Large intestine (tissue), 3 donors: ENCODE measurements at regions not wholly inside any gene's neighbourhood (a gene's known extent, or its start where the extent isn't known, plus 50 kb on each side); places are given as distances from the start of the nearest gene placed in this dataset.

Source experiments
- DNase-seq, 2 donors: peaks; one replicate each; pipeline versions ENCODE4 v3.0.0 to v3.0.0-alpha.2; 2013
- H3K27ac ChIP-seq: one replicate; pipeline ENCODE4 v1.5.1; 2013; ENCODE audit warnings: low read length
- H3K27me3 ChIP-seq: 2 replicates; pipeline ENCODE4 v1.6.1; 2013; ENCODE audit warnings: low read length; ENCODE audit not compliant: control insufficient read depth, insufficient read depth
- H3K36me3 ChIP-seq: 2 replicates; pipeline ENCODE4 v1.6.1; 2013; ENCODE audit warnings: low read length; ENCODE audit not compliant: control insufficient read depth, insufficient read depth
- H3K4me1 ChIP-seq: one replicate; pipeline ENCODE4 v1.6.1; 2013; ENCODE audit warnings: low read length; ENCODE audit not compliant: control insufficient read depth, insufficient read depth
- H3K4me3 ChIP-seq: one replicate; pipeline ENCODE4 v1.5.1; 2013; ENCODE audit warnings: low read length
- H3K9me3 ChIP-seq: one replicate; pipeline ENCODE4 v1.6.1; 2013; ENCODE audit warnings: mild to moderate bottlenecking, low read depth, low read length, moderate library complexity; ENCODE audit not compliant: control insufficient read depth
- WGBS: methylation state at CpG from one replicate; pipeline ENCODE4 v1.1.5; 2013; ENCODE audit warnings: low lambda C conversion rate; ENCODE audit not compliant: insufficient coverage; 5-methylcytosine and 5-hydroxymethylcytosine counted together

DNA sequence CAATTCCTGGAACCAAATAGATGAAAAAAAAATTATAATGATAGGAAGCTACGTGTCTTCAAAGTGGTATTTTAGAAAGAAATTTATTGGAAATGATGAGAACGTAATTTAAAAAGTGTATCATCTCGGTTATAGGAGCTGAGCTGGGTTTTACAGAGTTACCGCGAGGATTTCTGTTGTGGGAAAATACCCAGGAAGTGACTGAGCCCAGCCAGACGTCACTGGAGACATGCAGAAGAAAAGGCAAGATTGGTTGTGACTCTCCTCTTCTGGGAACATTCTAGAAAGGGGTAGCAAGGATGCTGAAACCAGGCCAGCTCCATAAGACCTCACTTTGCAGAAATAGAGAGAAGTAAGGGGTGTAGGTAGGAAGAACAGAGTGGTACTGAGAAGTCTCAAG lies 95.9 kb upstream of the ADGRF1 start:
- Histone ChIP-seq H3K36me3 (no peaks in the 10 kb centered on the region), H3K27me3 (no peaks in the 10 kb centered on the region), H3K4me3 (no peak overlapping the region), H3K27ac (no peak overlapping the region), H3K4me1 (peaks cover 20% of the 10 kb centered on the region), H3K9me3 (no peaks in the 10 kb centered on the region)
- no peak for DNase-seq
- 100% methylated on average over 3 of the region's 6 CpGs for WGBS

- Histone ChIP-seq H3K36me3 (no peaks in the 10 kb centered on the region), H3K27me3 (no peaks in the 10 kb centered on the region), H3K4me3 (no peak overlapping the region), H3K9me3 (no peaks in the 10 kb centered on the region), H3K27ac (no peak overlapping the region), H3K4me1 (peaks cover 20% of the 10 kb centered on the region)
- DNase-seq, result peak; percentile 53 to 81
Measured at GRCh38 chr6:47137073-47137472, 94.9 kb upstream of the ADGRF1 start.

- no peaks in the 10 kb centered on the region for H3K27me3 ChIP-seq
- H3K27ac ChIP-seq, result no peak overlapping the region
- DNase-seq, result peak in 1 of 2 donors; percentile 71
Measured at GRCh38 chr6:47135772-47136171, 93.6 kb upstream of the ADGRF1 start.

GRCh38 chr6:47134476-47135189 lies 92.5 kb upstream of the ADGRF1 start:
- Histone ChIP-seq H3K9me3 (no peaks in the 10 kb centered on the region), H3K27me3 (no peaks in the 10 kb centered on the region), H3K4me1 (peaks cover 20% of the 10 kb centered on the region), H3K27ac (peak overlapping the region; percentile 68), H3K36me3 (no peaks in the 10 kb centered on the region), H3K4me3 (no peak overlapping the region)
- 20% methylated on average over 1 of the region's 6 CpGs for WGBS
- peak; percentile 80 to 92 for DNase-seq

More at GRCh38 chr6:47135772-47136171, 93.6 kb upstream of the ADGRF1 start:
- 10% methylated on average over 2 of the region's 3 CpGs for WGBS
- H3K9me3 ChIP-seq, result no peaks in the 10 kb centered on the region
- H3K4me3 ChIP-seq, result no peak overlapping the region
- H3K36me3 ChIP-seq, result no peaks in the 10 kb centered on the region
- peaks cover 20% of the 10 kb centered on the region for H3K4me1 ChIP-seq

DNA sequence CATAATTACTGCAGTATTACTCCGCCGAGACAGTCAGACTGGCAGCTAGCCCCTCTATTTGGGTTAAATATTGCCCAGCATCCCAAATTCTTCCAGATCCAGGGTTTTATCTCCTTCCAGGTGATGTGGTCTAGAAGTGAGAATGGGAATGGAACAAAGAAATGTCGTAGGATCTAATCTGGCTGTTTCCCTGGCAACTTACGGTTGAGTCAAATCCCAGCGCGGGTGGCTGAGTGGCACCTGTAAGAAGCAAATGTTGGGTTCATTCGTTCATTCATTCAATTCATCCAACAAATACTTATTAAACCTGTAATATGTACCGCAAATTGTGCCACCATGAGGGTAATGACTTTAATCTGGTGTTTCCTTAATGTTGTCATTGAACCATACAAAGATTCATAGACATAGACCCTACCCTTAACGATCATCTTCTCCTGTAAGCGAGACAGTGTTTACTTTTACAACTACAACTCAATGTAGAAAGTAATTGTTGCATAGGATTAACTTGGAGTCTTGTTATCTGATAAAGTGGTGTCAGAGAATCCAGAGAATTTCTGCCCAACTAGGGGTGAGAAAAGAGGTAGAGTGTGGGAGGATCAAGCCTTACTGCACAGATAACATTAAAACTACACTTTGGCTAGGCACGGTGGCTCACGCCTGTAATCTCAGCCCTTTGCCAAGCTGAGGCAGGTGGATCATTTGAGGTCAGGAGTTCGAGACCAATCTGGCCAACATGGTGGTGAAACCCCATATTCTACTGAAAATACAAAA lies 91.3 kb upstream of the ADGRF1 start:
- Histone ChIP-seq H3K4me1 (peaks cover 20% of the 10 kb centered on the region), H3K27me3 (no peaks in the 10 kb centered on the region)
- 60% methylated on average over 1 of the region's 13 CpGs for WGBS

DNA sequence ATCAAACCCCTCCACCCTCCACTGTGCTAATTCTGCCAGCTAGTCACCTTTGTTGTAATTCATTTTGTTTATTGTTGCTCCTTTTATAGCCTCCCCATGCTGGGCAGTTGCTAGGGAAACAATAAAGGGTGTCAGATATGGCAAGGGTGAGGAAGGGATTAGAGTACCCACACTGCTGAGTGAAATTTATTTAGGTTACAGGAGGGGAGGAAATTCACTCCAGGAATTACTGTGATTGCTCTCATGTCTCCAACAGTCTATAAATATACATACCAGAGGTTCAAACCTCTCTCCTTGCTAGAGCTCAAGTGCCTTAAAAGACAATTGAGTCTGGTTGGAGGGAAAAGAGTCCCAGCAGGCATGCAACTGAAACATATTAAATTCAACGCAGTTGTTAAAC lies 90.6 kb upstream of the ADGRF1 start:
- Histone ChIP-seq H3K27me3 (no peaks in the 10 kb centered on the region), H3K36me3 (no peaks in the 10 kb centered on the region), H3K9me3 (no peaks in the 10 kb centered on the region), H3K27ac (no peak overlapping the region), H3K4me1 (peaks cover 20% of the 10 kb centered on the region), H3K4me3 (no peak overlapping the region)
- DNase-seq, result no peak
- WGBS, result 100% methylated on average over 1 of the region's 1 CpG

More for the DNA sequence above, 91.3 kb upstream of the ADGRF1 start:
- no peak for DNase-seq
- no peaks in the 10 kb centered on the region for H3K9me3 ChIP-seq
- H3K4me3 ChIP-seq, result no peak overlapping the region
- no peak overlapping the region for H3K27ac ChIP-seq
- no peaks in the 10 kb centered on the region for H3K36me3 ChIP-seq

DNA sequence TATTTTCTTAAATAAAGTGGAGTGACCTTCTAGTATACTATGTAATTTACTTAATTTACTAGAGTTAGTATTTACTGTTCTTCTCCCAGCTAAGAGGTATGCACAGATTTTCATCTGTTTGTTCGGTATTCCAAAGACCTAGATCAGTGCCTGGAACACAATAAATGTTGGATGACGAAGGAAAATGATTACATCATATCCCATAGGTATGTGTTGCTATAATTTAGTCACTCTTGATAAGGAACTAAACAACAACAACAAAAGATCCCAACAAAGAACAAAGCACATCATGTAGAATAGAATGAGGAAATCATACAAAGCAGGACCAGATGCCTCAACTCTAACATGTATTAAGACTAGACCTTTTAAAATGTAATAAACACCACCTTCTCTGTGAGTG lies 89.6 kb upstream of the ADGRF1 start:
- H3K9me3 ChIP-seq, result no peaks in the 10 kb centered on the region
- peaks cover 18% of the 10 kb centered on the region for H3K4me1 ChIP-seq
- no peaks in the 10 kb centered on the region for H3K27me3 ChIP-seq
- no peaks in the 10 kb centered on the region for H3K36me3 ChIP-seq
- WGBS, result no CpG with 5 or more reads among the region's 2 CpGs
- DNase-seq, result no peak
- H3K4me3 ChIP-seq, result no peak overlapping the region
- H3K27ac ChIP-seq, result no peak overlapping the region

GRCh38 chr6:47130086-47130485 lies 88.0 kb upstream of the ADGRF1 start:
- Histone ChIP-seq H3K9me3 (no peaks in the 10 kb centered on the region), H3K4me3 (no peak overlapping the region), H3K27ac (no peak overlapping the region), H3K36me3 (no peaks in the 10 kb centered on the region), H3K4me1 (peaks cover 21% of the 10 kb centered on the region), H3K27me3 (no peaks in the 10 kb centered on the region)
- DNase-seq, result no peak
- WGBS, result no CpG with 5 or more reads among the region's 3 CpGs

- H3K4me3 ChIP-seq, result no peak overlapping the region
- DNase-seq, result no peak
- no peaks in the 10 kb centered on the region for H3K9me3 ChIP-seq
- H3K4me1 ChIP-seq, result peaks cover 14% of the 10 kb centered on the region
- no peaks in the 10 kb centered on the region for H3K27me3 ChIP-seq
- no peaks in the 10 kb centered on the region for H3K36me3 ChIP-seq
- no CpG with 5 or more reads among the region's 1 CpG for WGBS
- H3K27ac ChIP-seq, result no peak overlapping the region
Measured at GRCh38 chr6:47129129-47129528, 87.0 kb upstream of the ADGRF1 start.

- Histone ChIP-seq H3K4me1 (peaks cover 13% of the 10 kb centered on the region), H3K36me3 (no peaks in the 10 kb centered on the region), H3K27me3 (no peaks in the 10 kb centered on the region), H3K27ac (peak overlapping the region; percentile 14), H3K9me3 (no peaks in the 10 kb centered on the region), H3K4me3 (no peak overlapping the region)
- DNase-seq, result peak; percentile 45 to 77
- WGBS, result no CpG with 5 or more reads among the region's 5 CpGs
Measured at GRCh38 chr6:47126647-47127391, 84.7 kb upstream of the ADGRF1 start.
